HL-60 (cell line): ENCODE measurements at regions not wholly inside any gene's neighbourhood (a gene's known extent, or its start where the extent isn't known, plus 50 kb on each side); places are given as distances from the start of the nearest gene placed in this dataset.

Experiments used
- DNase-seq, 2 experiments: peaks; one replicate each; pipeline ENCODE4 v3.0.0-alpha.2; 2010 to 2020; ENCODE audit warnings: low read depth in 1 of 2, low spot score in 1 of 2
- H3K27ac ChIP-seq: fragments of 250-450 bp; sonication (Bioruptor Pico); replicated peaks from 2 replicates; pipeline ENCODE4 v1.5.1; 2020; ENCODE audit warnings: mild to moderate bottlenecking, moderate library complexity
- H3K27me3 ChIP-seq: fragments of 250-450 bp; sonication (Bioruptor Pico); 2 replicates; pipeline ENCODE4 v1.5.1; 2021; ENCODE audit warnings: mild to moderate bottlenecking, moderate library complexity; ENCODE audit not compliant: insufficient read depth, poor library complexity, severe bottlenecking
- H3K4me3 ChIP-seq: replicated peaks from 2 replicates; pipeline ENCODE4 v1.5.1; 2011; ENCODE audit warnings: mild to moderate bottlenecking, control low read depth, low read length; ENCODE audit not compliant: insufficient read depth
- CTCF ChIP-seq: IDR thresholded peaks from one replicate; pipeline ENCODE4 v1.5.1; 2011; ENCODE audit warnings: low read length, control low read depth, inconsistent platforms; ENCODE audit not compliant: insufficient read depth
- GABPA ChIP-seq: IDR thresholded peaks from 2 replicates; pipeline ENCODE4 v1.6.1; 2012; ENCODE audit warnings: low read depth
- POLR2AphosphoS5 ChIP-seq: IDR thresholded peaks from 2 replicates; pipeline ENCODE4 v1.6.1; 2012; ENCODE audit warnings: low read depth
- SPI1 ChIP-seq: IDR thresholded peaks from 2 replicates; pipeline ENCODE4 v1.6.1; 2012; ENCODE audit warnings: low read depth, mild to moderate bottlenecking, borderline replicate concordance
- TF ChIP-seq, protein P1 (sequence below): IDR thresholded peaks from 2 replicates; pipeline ENCODE4 v1.6.1; 2012; ENCODE audit warnings: low read depth; ENCODE audit not compliant: insufficient replicate concordance

DNA sequence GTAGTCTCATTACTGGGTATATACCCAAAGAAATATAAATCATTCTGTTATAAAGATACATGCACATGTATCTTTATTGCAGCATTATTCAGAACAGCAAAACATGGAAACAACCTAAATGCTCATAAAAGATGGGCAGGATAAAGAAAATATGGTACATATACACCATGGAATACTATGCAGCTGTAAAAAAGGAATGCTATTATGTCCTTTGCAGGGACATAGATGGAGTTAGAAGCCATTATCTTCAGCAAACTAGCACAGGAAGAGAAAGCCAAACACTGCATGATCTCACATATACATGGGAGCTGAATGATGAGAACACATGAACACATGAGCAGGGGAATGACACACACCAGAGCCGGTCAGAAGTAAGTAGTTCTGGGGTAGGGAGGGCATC lies 297.4 kb upstream of the GLI3 start:
- Histone ChIP-seq H3K27ac (no peak overlapping the region), H3K27me3 (no peaks in the 10 kb centered on the region), H3K4me3 (no peak overlapping the region)
- no peak for DNase-seq
- TF ChIP-seq SPI1: no peak

- Histone ChIP-seq H3K4me3 (no peak overlapping the region), H3K27me3 (no peaks in the 10 kb centered on the region), H3K27ac (no peak overlapping the region)
- DNase-seq: no peak
- TF ChIP-seq POLR2AphosphoS5 (no peak), SPI1 (no peak), GABPA (no peak), CTCF (no peak)
- TF ChIP-seq, protein P1, sequence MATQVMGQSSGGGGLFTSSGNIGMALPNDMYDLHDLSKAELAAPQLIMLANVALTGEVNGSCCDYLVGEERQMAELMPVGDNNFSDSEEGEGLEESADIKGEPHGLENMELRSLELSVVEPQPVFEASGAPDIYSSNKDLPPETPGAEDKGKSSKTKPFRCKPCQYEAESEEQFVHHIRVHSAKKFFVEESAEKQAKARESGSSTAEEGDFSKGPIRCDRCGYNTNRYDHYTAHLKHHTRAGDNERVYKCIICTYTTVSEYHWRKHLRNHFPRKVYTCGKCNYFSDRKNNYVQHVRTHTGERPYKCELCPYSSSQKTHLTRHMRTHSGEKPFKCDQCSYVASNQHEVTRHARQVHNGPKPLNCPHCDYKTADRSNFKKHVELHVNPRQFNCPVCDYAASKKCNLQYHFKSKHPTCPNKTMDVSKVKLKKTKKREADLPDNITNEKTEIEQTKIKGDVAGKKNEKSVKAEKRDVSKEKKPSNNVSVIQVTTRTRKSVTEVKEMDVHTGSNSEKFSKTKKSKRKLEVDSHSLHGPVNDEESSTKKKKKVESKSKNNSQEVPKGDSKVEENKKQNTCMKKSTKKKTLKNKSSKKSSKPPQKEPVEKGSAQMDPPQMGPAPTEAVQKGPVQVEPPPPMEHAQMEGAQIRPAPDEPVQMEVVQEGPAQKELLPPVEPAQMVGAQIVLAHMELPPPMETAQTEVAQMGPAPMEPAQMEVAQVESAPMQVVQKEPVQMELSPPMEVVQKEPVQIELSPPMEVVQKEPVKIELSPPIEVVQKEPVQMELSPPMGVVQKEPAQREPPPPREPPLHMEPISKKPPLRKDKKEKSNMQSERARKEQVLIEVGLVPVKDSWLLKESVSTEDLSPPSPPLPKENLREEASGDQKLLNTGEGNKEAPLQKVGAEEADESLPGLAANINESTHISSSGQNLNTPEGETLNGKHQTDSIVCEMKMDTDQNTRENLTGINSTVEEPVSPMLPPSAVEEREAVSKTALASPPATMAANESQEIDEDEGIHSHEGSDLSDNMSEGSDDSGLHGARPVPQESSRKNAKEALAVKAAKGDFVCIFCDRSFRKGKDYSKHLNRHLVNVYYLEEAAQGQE: no peak
Observed at GRCh38 chr7:42527004-42527403, 290.0 kb upstream of the GLI3 start.

DNA sequence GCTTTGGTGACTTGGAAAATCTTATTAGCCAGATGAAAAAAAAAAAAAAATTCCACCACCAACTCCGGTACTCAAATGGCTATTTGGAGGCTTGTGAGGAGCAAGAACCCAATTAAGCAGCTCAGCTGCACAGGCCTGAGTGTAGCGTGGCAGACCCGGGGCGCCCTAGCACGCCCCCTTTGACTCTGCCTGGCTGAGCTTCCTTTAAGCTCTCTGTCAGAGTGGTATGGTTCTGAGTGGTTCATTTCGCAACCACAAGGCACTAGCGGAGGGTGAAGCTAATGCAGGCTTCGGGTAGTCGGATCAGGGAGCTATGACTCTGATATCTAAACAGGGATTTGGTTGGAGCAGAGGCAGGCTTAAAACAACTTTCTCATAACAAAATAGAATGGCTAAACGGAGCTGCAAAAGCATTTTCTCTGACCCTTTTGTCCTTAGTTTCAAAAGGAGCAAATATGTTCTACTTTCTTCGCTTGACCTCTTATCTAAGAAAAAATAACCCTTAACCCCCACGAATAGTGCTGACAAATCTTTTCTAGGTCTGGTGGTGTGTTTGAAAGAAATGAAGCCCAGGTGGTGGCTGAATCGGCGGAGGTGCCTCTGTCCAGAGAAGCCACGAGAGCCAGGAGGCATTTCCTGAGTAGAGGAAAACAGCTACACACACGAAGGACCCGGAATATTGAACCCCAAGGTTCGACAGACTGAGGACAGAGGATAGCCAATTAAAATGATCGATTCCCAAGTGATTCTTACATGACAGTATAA lies 285.4 kb upstream of the GLI3 start:
- Histone ChIP-seq H3K4me3 (no peak overlapping the region), H3K27ac (no peak overlapping the region), H3K27me3 (peaks cover 4% of the 10 kb centered on the region)
- TF ChIP-seq SPI1 (no peak), CTCF (no peak), GABPA (no peak), POLR2AphosphoS5 (no peak)
- TF ChIP-seq, protein P1: no peak
- no peak for DNase-seq

DNA sequence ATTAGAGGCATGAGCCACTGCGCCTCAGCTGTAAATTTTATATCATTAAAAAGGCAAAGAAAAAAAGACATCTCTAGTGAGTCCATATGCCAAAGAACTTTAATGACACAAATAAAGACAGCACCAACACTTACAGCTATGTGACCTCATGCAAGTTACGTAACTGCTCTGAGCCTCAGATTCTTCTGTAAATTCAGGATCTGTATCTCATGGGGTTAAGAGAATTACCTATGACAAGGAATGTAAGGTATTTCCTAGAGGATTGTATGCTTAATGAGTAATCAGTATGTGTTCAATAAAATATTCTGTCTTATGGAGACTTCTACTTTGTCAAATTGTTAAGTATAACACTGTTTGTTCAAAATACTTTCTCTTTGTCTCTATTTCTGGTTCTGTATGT lies 274.0 kb upstream of the GLI3 start:
- no peaks in the 10 kb centered on the region for H3K27me3 ChIP-seq
- H3K27ac ChIP-seq: no peak overlapping the region
- DNase-seq: no peak
- TF ChIP-seq CTCF (no peak), POLR2AphosphoS5 (no peak), GABPA (no peak), SPI1 (no peak)
- TF ChIP-seq, protein P1: no peak
- H3K4me3 ChIP-seq: no peak overlapping the region
